IPS DF 4.7 (cell line): ENCODE measurements at regions not wholly inside any gene's neighbourhood (a gene's known extent, or its start where the extent isn't known, plus 50 kb on each side); places are given as distances from the start of the nearest gene placed in this dataset.
"Not testable (repeated sequence)": the region's sequence is repeated elsewhere in the genome, so short reads cannot be mapped to it uniquely, and the experiment has no call there.

Source experiments
- DNase-seq: peaks from one replicate; pipeline ENCODE4 v3.0.0-alpha.2; 2013; ENCODE audit warnings: low spot score; ENCODE audit errors: extremely low read depth

GRCh38 chr12:24373004-24373403 lies 423.5 kb upstream of the SOX5 start:
- no peak for DNase-seq

- no peak for DNase-seq
Measured at GRCh38 chr12:24366514-24366913, 417.0 kb upstream of the SOX5 start.

GRCh38 chr12:24364921-24365320 lies 415.5 kb upstream of the SOX5 start:
- DNase-seq, result no peak

GRCh38 chr12:24363177-24363754 lies 413.8 kb upstream of the SOX5 start:
- no peak for DNase-seq

DNA sequence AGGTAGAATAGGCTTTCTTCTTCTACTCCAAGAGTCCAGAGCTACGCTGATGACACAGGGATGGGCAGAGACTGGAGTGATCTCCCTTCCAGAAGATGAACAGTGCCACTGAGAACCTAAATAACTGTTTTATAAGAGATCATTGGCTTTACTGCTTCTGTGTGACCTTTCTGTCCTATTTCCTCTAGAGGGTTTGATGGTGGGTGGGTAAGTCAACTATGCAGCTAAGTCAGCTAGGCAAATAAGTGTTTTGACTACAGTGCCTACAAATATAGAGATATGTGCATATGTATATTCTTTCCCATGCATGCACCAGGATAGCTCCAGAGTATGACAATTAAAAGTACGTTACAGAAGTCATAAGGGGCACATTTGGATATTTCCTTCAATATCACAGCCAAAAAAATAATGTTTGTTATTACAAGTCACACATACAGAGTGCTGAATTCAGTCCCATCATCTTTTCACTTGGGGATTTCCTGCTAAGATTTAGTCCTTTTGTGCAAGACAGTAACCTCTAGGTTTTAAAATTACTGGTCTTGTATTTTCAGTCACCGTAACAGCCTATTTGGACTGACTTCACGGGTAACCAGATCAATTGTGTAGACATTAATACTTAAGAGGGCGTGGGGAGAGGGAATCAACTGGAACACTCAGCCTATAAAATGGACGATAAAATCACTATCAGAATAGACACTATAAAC lies 412.6 kb upstream of the SOX5 start:
- DNase-seq, result no peak

GRCh38 chr12:24360907-24361306 lies 411.4 kb upstream of the SOX5 start:
- DNase-seq, result no peak

GRCh38 chr12:24360461-24360860 lies 411.0 kb upstream of the SOX5 start:
- DNase-seq, result no peak

DNA sequence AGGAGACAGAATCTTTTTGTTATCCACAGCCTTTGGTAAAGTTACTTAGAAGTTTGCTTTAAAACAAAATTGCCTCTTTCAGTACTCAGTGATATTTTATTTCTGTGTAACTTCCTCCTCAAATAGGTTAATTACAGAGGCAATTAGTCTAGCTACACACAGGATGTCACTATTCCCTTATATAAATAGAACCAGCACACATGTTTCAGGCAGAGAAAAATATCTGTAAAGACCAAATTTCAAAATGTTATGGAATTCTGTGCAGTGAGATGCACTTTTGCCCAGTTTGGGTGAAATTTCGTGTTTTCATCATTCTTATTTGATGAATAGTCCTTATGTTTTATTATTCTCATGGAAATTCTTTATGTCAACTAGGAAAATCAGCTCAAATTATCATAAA lies 410.6 kb upstream of the SOX5 start:
- no peak for DNase-seq

DNA sequence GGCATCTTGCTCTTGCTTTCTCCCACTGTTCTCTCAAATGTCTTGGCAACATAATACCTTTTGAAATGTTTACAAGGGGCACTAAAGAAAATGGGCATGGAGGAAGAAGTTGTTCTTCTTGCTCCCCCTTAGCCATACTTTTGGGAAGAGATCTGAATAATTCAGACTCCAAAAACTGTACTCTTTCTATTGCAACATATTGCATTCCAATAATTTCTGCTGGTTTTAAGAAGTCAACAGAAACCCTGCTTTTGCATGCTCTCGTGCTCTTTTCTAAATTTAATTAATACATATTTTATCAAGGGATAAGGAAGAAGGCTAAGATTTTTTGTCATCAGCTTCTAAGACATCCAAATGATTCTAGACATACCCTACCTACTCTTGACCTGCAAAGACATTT lies 409.9 kb upstream of the SOX5 start:
- DNase-seq, result no peak

DNA sequence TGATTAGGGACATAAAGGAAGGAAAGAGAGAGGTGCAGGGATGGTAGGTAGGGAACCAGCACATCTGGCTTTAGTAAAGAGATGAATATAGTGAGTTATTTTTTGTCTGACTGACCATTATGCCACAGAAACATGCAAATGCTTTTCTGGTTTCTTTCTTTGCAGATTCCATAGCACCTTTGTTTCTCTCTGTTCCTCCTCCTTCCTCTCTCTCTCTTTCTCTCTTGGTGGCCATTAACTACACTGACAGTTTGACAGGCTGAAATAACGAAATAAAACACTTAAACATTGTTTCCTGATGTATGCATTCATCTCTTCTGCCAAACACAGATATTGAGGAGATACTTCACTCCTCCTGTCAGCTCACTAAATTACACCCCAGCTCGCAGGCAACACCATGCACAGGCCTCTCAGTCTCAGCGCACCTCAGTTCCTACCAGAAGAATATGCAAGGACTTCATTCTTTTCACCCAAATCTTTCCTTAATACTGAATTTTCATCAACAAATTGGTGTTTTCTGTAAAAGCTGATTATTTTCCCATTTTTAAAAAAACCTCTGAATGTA lies 406.9 kb upstream of the SOX5 start:
- no peak for DNase-seq

- DNase-seq, result no peak
Measured at GRCh38 chr12:24352363-24352762, 402.9 kb upstream of the SOX5 start.

DNA sequence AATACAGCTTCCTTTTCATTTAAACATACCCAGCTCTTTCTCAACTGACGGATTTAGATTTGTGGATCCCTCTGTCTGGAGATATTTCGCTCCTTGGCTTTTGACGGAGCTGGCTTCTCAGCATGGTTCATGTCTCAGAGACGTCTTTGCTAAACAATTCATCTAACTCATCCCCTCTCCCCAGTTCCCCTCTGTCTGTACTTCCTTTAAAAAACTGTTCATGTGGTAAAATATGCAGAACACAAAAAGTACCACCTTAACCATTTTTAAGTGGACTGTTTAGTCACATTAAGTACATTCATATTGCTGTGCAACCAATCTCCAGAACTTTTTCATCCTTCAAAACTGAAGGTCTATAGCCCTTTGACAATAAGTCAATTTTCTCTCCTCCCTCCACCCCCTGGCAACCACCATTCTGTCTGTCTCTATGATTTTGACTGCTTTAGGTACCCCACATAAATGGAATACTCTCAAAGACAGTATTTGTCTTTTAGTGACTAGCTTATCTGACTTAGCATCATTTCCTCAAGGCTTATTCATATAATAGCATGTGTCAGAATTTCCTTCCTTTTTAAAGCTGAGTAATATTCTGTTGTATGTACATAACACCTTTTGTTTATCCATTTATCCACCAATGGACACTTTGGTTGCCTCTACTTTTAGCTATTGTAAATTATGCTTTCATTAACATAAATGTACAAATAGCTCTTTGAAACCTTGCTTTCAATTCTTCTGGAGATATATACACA lies 399.8 kb upstream of the SOX5 start:
- no peak for DNase-seq

GRCh38 chr12:24348180-24348579 lies 398.7 kb upstream of the SOX5 start:
- DNase-seq, result not testable (repeated sequence)

GRCh38 chr12:24328261-24328660 lies 378.8 kb upstream of the SOX5 start:
- DNase-seq, result no peak

- no peak for DNase-seq
Measured at GRCh38 chr12:24325331-24325730, 375.9 kb upstream of the SOX5 start.

- DNase-seq, result no peak
Measured at GRCh38 chr12:24307716-24308335, 358.4 kb upstream of the SOX5 start.

DNA sequence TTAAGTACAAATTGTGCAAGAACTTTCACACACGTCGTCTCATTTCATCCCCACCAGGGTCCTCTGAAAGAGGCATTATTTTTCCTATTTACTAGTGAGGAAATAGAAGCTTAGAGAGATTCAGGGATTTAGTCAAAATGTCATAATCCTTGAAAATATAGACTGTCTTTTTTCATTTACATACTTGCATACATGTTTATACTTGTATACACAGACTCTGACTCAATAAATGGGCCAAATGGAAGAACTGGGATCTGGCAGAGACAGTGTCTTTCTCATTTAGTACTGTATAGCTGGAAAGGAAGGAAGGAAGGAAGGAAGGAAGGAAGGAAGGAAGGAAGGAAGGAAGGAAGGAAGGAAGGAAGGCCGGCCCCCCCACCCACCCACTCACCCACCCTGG lies 357.7 kb upstream of the SOX5 start:
- DNase-seq, result no peak

- DNase-seq, result no peak
Measured at GRCh38 chr12:24306001-24306400, 356.5 kb upstream of the SOX5 start.

- no peak for DNase-seq
Measured at GRCh38 chr12:24304285-24304684, 354.8 kb upstream of the SOX5 start.

DNA sequence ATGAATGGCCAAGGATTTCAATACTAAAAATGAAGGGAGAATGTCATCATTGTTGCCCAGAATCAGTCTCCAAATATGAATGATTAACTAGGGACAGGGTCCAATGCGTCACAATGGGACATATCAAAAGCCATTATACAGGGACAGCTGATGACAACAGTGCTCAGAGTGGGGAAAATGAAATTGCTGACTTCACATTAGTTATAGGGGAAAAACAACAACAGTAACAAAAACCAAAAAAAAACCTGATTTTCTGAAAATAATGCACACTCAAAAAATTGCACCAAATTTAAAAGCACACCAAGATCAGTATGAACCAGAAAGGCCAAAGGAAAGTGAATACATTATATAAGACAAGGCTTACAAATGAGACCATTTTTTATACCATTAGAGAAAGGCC lies 353.2 kb upstream of the SOX5 start:
- DNase-seq, result no peak

GRCh38 chr12:24297516-24297915 lies 348.0 kb upstream of the SOX5 start:
- no peak for DNase-seq

DNA sequence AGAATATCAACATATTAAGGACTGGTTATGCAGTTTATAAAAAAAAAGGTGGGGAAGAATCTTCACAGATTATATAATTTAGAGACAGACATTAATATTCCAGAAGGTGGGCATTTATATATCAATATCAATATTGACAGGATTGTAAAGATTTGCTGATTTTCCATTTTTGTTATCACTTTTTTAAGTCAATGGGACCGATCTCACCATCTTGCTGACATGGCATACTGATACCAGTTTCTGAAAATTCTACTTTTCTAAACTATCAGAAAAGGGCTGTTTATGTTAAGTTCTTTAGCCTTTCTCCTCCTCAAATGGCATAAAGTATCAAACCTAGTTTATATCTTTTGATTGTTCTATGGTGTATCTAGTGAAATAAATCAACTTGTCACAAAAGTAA lies 344.1 kb upstream of the SOX5 start:
- no peak for DNase-seq
